Spleen (tissue), 7 donors: ENCODE measurements at regions not wholly inside any gene's neighbourhood (a gene's known extent, or its start where the extent isn't known, plus 50 kb on each side); places are given as distances from the start of the nearest gene placed in this dataset.

Experiments
- CTCF ChIP-seq, 11 experiments: fragments of 200-600 bp in 7 of 11; fragments of 450-650 bp in 4 of 11; sonication (generic) in 4 of 11; IDR thresholded peaks in 8 of 11; conservative IDR thresholded peaks in 3 of 11; 1 replicate in 7 of 11; 2 replicates in 4 of 11; pipeline versions ENCODE4 v1.4.0 to v1.8.0; 2016 to 2021; ENCODE audit warnings: antibody characterized with exemption in 11 of 11, inconsistent platforms in 4 of 11, mild to moderate bottlenecking in 1 of 11
- POLR2A ChIP-seq, 3 donors: fragments of 450-650 bp; IDR thresholded peaks; one replicate each; pipeline ENCODE4 v1.5.1; 2017; ENCODE audit warnings: antibody characterized with exemption in 3 of 3, mild to moderate bottlenecking in 1 of 3
- POLR2AphosphoS5 ChIP-seq, 3 donors: sonication (generic); formaldehyde crosslinking; IDR thresholded peaks; one replicate each; pipeline ENCODE4 v1.5.1; 2017; ENCODE audit warnings: antibody characterized with exemption in 3 of 3
- donor health status: DM: no; HTN: no; CAD: no; lungs with moderate emphysema.
- donor health status: DM: no; HTN: no; CAD: no.
- donor health status: DM: no; HTN: no; CAD: no.

DNA sequence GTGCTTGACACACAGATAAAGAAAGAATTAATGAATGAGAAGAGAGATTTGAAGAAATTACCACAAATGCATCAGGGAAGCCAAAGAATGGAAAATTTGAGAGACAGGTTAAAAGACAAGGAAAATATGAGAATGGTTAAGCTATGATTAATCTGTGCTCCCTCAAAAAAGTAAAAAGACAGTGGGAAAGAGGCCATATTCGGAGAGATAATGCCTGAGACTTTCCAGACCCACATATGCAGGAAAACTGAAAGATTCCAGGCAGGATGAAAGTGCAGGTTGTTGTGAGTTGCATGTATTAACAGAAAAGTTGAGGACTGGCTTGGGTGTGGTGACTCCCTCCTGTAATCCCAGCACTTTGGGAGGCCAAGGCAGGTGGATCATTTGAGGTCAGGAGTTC, 302.3 kb downstream of the UACA start:
- TF ChIP-seq POLR2AphosphoS5 (IDR thresholded peaks at IDR 0.05) (no peak), CTCF (IDR thresholded peaks at IDR 0.05 in 8 of 11, conservative IDR thresholded peaks at IDR 0.05 in 3 of 11) (no peak), POLR2A (IDR thresholded peaks at IDR 0.05) (no peak)
